IMR-90 (cell line): ENCODE measurements at regions not wholly inside any gene's neighbourhood (a gene's known extent, or its start where the extent isn't known, plus 50 kb on each side); places are given as distances from the start of the nearest gene placed in this dataset.
A peak's percentile ranks its signal among the peaks of the same experiment; 100 is the strongest.

Experiments
- ATAC-seq: fragments of 200-7000 bp; cut with Tn5 transposase; 2 replicates; pipeline ENCODE4 v1.9.1; 2020; ENCODE audit warnings: low read depth, mild to moderate bottlenecking, moderate library complexity
- BruUV-seq: library from RNA; stranded (reverse); fragments of 400-500 nt; replicated peaks from 2 replicates; lab custom pipeline; 2021; lab: Mats Ljungman, UMichigan
- CTCF ChIA-PET: fragments of 300-600 bp; formaldehyde crosslinking; extraction: SDS; loops from one replicate; lab custom pipeline; 2021; ENCODE audit warnings: antibody characterized with exemption; lab: Yijun Ruan, JAX
- POLR2A ChIA-PET: fragments of 300-600 bp; sonication (Branson Sonifier 250); formaldehyde crosslinking; loops from one replicate; lab custom pipeline; 2022; ENCODE audit warnings: antibody characterized with exemption; ENCODE audit not compliant: unreplicated experiment; lab: Charles Lee
- DNase-seq: peaks from one replicate; pipeline ENCODE4 v3.0.0; 2013
- H2AFZ ChIP-seq: replicated peaks from 2 replicates; pipeline ENCODE3; 2013; ENCODE audit warnings: low read length, mild to moderate bottlenecking; ENCODE audit not compliant: poor library complexity
- H2AK5ac ChIP-seq: 2 replicates; pipeline ENCODE4 v1.6.1; 2013; ENCODE audit warnings: low read depth, low read length, inconsistent platforms
- H2AK9ac ChIP-seq: replicated peaks from 2 replicates; pipeline ENCODE3; 2013; ENCODE audit warnings: mild to moderate bottlenecking, low read depth, low read length, moderate library complexity; ENCODE audit not compliant: poor library complexity
- H2BK120ac ChIP-seq: 2 replicates; pipeline ENCODE4 v1.6.1; 2013; ENCODE audit warnings: low read depth, low read length, inconsistent platforms
- H2BK15ac ChIP-seq: 3 replicates; pipeline ENCODE4 v1.6.1; 2013; ENCODE audit warnings: low read depth, low read length, inconsistent platforms
- H2BK20ac ChIP-seq: 2 replicates; pipeline ENCODE4 v1.6.1; 2013; ENCODE audit warnings: low read depth, mild to moderate bottlenecking, inconsistent platforms, low read length, moderate library complexity
- H2BK5ac ChIP-seq: 2 replicates; pipeline ENCODE4 v1.6.1; 2013; ENCODE audit warnings: mild to moderate bottlenecking, low read depth, low read length, inconsistent platforms; ENCODE audit not compliant: poor library complexity, severe bottlenecking
- H3K14ac ChIP-seq: replicated peaks from 2 replicates; pipeline ENCODE4 v1.6.1; 2013; ENCODE audit warnings: low read depth, low read length, inconsistent platforms
- H3K18ac ChIP-seq: 2 replicates; pipeline ENCODE4 v1.6.1; 2013; ENCODE audit warnings: low read depth, low read length, control low read depth
- H3K23ac ChIP-seq: 2 replicates; pipeline ENCODE4 v1.6.1; 2013; ENCODE audit warnings: low read depth, low read length, inconsistent platforms
- H3K27ac ChIP-seq: 2 replicates; pipeline ENCODE4 v1.5.1; 2013; ENCODE audit warnings: mild to moderate bottlenecking, control low read depth, low read length; ENCODE audit not compliant: insufficient read depth
- H3K27me3 ChIP-seq: 2 replicates; pipeline ENCODE4 v1.6.1; 2013; ENCODE audit warnings: low read length; ENCODE audit not compliant: control insufficient read depth, insufficient read depth
- H3K36me3 ChIP-seq: 2 replicates; pipeline ENCODE4 v1.6.1; 2013; ENCODE audit warnings: low read length, mixed read lengths; ENCODE audit not compliant: control insufficient read depth, insufficient read depth
- H3K4ac ChIP-seq: 2 replicates; pipeline ENCODE4 v1.6.1; 2013; ENCODE audit warnings: low read depth, low read length, inconsistent platforms
- H3K4me1 ChIP-seq: 2 replicates; pipeline ENCODE4 v1.6.1; 2013; ENCODE audit warnings: low read length, mixed read lengths; ENCODE audit not compliant: control insufficient read depth, insufficient read depth
- H3K4me2 ChIP-seq: 2 replicates; pipeline ENCODE4 v1.6.1; 2013; ENCODE audit warnings: low read depth, mild to moderate bottlenecking, control low read depth, low read length, moderate library complexity
- H3K4me3 ChIP-seq: 2 replicates; pipeline ENCODE4 v1.5.1; 2013; ENCODE audit warnings: low read depth, mild to moderate bottlenecking, control low read depth, low read length, moderate library complexity; ENCODE audit not compliant: insufficient read depth
- H3K56ac ChIP-seq: 2 replicates; pipeline ENCODE4 v1.6.1; 2013; ENCODE audit warnings: low read length, inconsistent platforms; ENCODE audit not compliant: insufficient read depth; ENCODE audit errors: extremely low read depth
- H3K79me1 ChIP-seq, 2 experiments: 2 replicates each; pipeline ENCODE4 v1.6.1; 2013; ENCODE audit warnings: low read length in 2 of 2, inconsistent platforms in 1 of 2, low read depth in 1 of 2
- H3K9ac ChIP-seq: 2 replicates; pipeline ENCODE4 v1.6.1; 2013; ENCODE audit warnings: low read depth, low read length, control low read depth
- H3K9me1 ChIP-seq: 2 replicates; pipeline ENCODE4 v1.6.1; 2013; ENCODE audit warnings: low read length, inconsistent platforms; ENCODE audit not compliant: insufficient read depth
- H3K9me3 ChIP-seq: 2 replicates; pipeline ENCODE4 v1.6.1; 2013; ENCODE audit warnings: low read length; ENCODE audit not compliant: control insufficient read depth, insufficient read depth
- H4K20me1 ChIP-seq: 2 replicates; pipeline ENCODE4 v1.6.1; 2013; ENCODE audit warnings: low read length, inconsistent platforms; ENCODE audit not compliant: insufficient read depth
- H4K5ac ChIP-seq: 2 replicates; pipeline ENCODE4 v1.6.1; 2013; ENCODE audit warnings: mild to moderate bottlenecking, low read depth, low read length, control low read depth
- H4K8ac ChIP-seq, 2 experiments: 2 replicates each; pipeline ENCODE4 v1.6.1; 2013; ENCODE audit warnings: low read depth in 2 of 2, low read length in 2 of 2, control low read depth in 1 of 2, inconsistent platforms in 1 of 2
- H4K91ac ChIP-seq: 2 replicates; pipeline ENCODE4 v1.6.1; 2013; ENCODE audit warnings: low read depth, low read length, inconsistent platforms; ENCODE audit not compliant: insufficient read depth
- CEBPB ChIP-seq: IDR thresholded peaks from 2 replicates; pipeline ENCODE4 v1.6.1; 2012; ENCODE audit warnings: low read depth, low read length, improper control_type of control experiment
- CTCF ChIP-seq: conservative IDR thresholded peaks from 2 replicates; pipeline ENCODE4 v1.5.1; 2012; ENCODE audit warnings: mild to moderate bottlenecking, low read depth, low read length, improper control_type of control experiment
- RAD21 ChIP-seq: IDR thresholded peaks from 2 replicates; pipeline ENCODE4 v1.6.1; 2012; ENCODE audit warnings: low read length, improper control_type of control experiment
- RCOR1 ChIP-seq: IDR thresholded peaks from 2 replicates; pipeline ENCODE4 v1.6.1; 2012; ENCODE audit warnings: mild to moderate bottlenecking, low read length, improper control_type of control experiment; ENCODE audit not compliant: insufficient replicate concordance
- SMC3 ChIP-seq: fragments of 150-350 bp; IDR thresholded peaks from 2 replicates; pipeline ENCODE4 v1.6.1; 2016; ENCODE audit warnings: low read depth, mild to moderate bottlenecking, antibody characterized with exemption, low read length, moderate library complexity
- WGBS, 2 experiments: methylation state at CpG; one replicate each; pipeline versions ENCODE4 v1.1.5 to v1.1.7; 2013; ENCODE audit warnings: missing lambda C conversion rate in 2 of 2; ENCODE audit not compliant: insufficient read length in 1 of 2; ENCODE audit errors: extremely low coverage in 2 of 2; 5-methylcytosine and 5-hydroxymethylcytosine counted together
- dilution Hi-C: fragments of 300-500 bp; cut with HindIII; formaldehyde crosslinking; loops from one replicate; pipeline ENCODE4 v1.14.3; 2018; ENCODE audit warnings: low sequenced_read_pairs; ENCODE audit not compliant: unreplicated experiment
- in situ Hi-C: fragments of 300-500 bp; cut with MboI; formaldehyde crosslinking; loops from 3 replicates; pipeline ENCODE4 v1.14.3; 2019; ENCODE audit warnings: low sequenced_read_pairs, inconsistent platforms, mixed read lengths
- intact Hi-C: fragments of 100-400 bp; cut with micrococcal nuclease; formaldehyde crosslinking; loops from 2 replicates; pipeline ENCODE4 v1.10.0; 2022

- Histone ChIP-seq H2AFZ (no peak overlapping the region), H3K4me3 (no peak overlapping the region), H3K9me1 (no peaks in the 10 kb centered on the region), H3K4ac (no peak overlapping the region), H2BK5ac (no peak overlapping the region), H3K9ac (no peak overlapping the region), H3K14ac (no peak overlapping the region), H2AK9ac (no peak overlapping the region), H4K5ac (no peak overlapping the region), H2BK120ac (no peak overlapping the region), H3K23ac (no peak overlapping the region), H4K20me1 (no peaks in the 10 kb centered on the region), H2BK15ac (no peak overlapping the region), H2AK5ac (no peak overlapping the region), H3K18ac (no peak overlapping the region), H2BK20ac (no peak overlapping the region), H3K79me1 (no peaks in the 10 kb centered on the region), H3K36me3 (no peaks in the 10 kb centered on the region), H3K4me1 (no peaks in the 10 kb centered on the region), H4K91ac (no peak overlapping the region), H4K8ac (no peak overlapping the region), H3K56ac (no peak overlapping the region), H3K27ac (no peak overlapping the region), H3K4me2 (no peak overlapping the region), H3K9me3 (no peaks in the 10 kb centered on the region), H3K27me3 (no peaks in the 10 kb centered on the region)
- no TSS peak for BruUV-seq
- CTCF ChIA-PET = no interaction called here
- POLR2A ChIA-PET = no interaction called here
- WGBS, 2 experiments = no CpG with 5 or more reads among the region's 1 CpG
- intact Hi-C loops = loop anchor here (10.0 kb wide), 1 partner anchor 804 kb away; no protein-coding TSS in a partner anchor
- in situ Hi-C loops = no loop called here
- DNase-seq (peak; percentile 7), ATAC-seq (no peak)
- TF ChIP-seq CEBPB = peak; percentile 62; the same call in 1 of the 2 replicates
- no peak for TF ChIP-seq RCOR1
- TF ChIP-seq CTCF = no peak
- no peak for TF ChIP-seq RAD21
- no peak for TF ChIP-seq SMC3
- dilution Hi-C loops = no loop called here
Measured at GRCh38 chr7:13651167-13651566, 338.3 kb downstream of the ETV1 start.
